ENCODE measurements at regions not wholly inside any gene's neighbourhood (a gene's known extent, or its start where the extent isn't known, plus 50 kb on each side); places are given as distances from the start of the nearest gene placed in this dataset.

DNA sequence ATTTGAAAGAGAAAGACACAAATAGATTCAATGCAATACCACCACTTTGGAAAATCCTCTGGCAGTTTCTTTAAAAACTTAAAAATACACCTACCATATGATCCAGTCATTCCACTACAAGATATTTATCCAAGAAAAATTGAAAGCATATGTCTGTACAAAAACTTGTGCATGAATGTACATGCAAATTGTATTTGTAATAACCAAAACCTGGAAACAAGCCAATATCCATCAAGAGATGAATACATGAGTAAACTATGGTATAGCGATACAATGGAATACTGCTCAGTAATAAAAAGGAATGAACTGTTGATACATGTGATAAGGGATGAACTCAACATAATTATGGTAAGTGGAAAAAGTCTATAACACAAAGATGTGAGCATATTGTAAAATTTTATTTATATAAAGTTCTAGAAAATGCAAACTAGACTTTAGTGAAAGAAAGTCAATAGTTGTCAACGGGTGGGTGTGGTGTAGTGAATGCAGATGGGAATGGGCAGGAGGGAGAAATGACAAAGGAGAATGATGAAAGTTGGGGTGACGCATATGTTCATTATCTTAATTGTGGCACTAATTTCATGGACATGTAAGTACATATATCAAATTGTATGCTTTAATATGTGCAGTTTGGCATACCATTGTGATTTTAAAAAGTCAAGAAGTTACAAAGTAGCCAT is 347.5 kb downstream of the SAMD5 start:
- Histone ChIP-seq H3K9me2 (ENCODE audit: insufficient read depth) (no peaks in the 10 kb centered on the region), H3K9ac (ENCODE audit: low read length) (no peak overlapping the region), H2AFZ (ENCODE audit: low read depth, low read length, poor library complexity, severe bottlenecking) (no peak overlapping the region), H3K27ac (ENCODE audit: low read depth, low read length) (no peak overlapping the region), H3K27me3 (ENCODE audit: insufficient read depth, low read length) (no peaks in the 10 kb centered on the region), H3K36me3 (ENCODE audit: control insufficient read depth in 1 of 2, insufficient read depth in 2 of 2, low read length in 2 of 2) (no peaks in the 10 kb centered on the region), H3K79me2 (ENCODE audit: insufficient read depth, low read length) (no peaks in the 10 kb centered on the region), H3K4me3 (replicated peaks in 1 of 2; ENCODE audit: low read depth in 1 of 2, low read length in 2 of 2) (no peak overlapping the region), H3K4me1 (ENCODE audit: control insufficient read depth in 1 of 2, insufficient read depth in 2 of 2, low read length in 2 of 2) (no peaks in the 10 kb centered on the region), H4K20me1 (ENCODE audit: insufficient read depth) (no peaks in the 10 kb centered on the region), H3K9me3 (ENCODE audit: control insufficient read depth in 1 of 2, insufficient read depth in 1 of 2, low read depth in 1 of 2, low read length in 2 of 2) (no peaks in the 10 kb centered on the region), H3K4me2 (ENCODE audit: low read length) (no peak overlapping the region)
- DNase-seq (ENCODE audit: low read depth, low spot score) (no peak), ATAC-seq (no peak)
- intact Hi-C loops (cut with micrococcal nuclease), result no loop called here
- no TSS peak for BruUV-seq (replicated peaks)
- no peak for TF ChIP-seq SP1 (IDR thresholded peaks at IDR 0.05; ENCODE audit: low read depth)
- no peak for TF ChIP-seq YY1 (IDR thresholded peaks at IDR 0.05; ENCODE audit: extremely low read depth, insufficient replicate concordance, low read depth, low read length)
- no peak for TF ChIP-seq TCF7L2 (IDR thresholded peaks at IDR 0.05; ENCODE audit: borderline replicate concordance, extremely low read depth, insufficient read depth, insufficient read length)
- no peak for TF ChIP-seq JUND (IDR thresholded peaks at IDR 0.05)
- no peak for TF ChIP-seq SIN3A (IDR thresholded peaks at IDR 0.05; ENCODE audit: low read depth)
- TF ChIP-seq ELF1 (IDR thresholded peaks at IDR 0.05; ENCODE audit: borderline replicate concordance, low read depth), result no peak
- TF ChIP-seq RAD21 (IDR thresholded peaks at IDR 0.05; ENCODE audit: low read depth), result no peak
- no peak for TF ChIP-seq ZFX (IDR thresholded peaks at IDR 0.05)
- TF ChIP-seq, protein P1, sequence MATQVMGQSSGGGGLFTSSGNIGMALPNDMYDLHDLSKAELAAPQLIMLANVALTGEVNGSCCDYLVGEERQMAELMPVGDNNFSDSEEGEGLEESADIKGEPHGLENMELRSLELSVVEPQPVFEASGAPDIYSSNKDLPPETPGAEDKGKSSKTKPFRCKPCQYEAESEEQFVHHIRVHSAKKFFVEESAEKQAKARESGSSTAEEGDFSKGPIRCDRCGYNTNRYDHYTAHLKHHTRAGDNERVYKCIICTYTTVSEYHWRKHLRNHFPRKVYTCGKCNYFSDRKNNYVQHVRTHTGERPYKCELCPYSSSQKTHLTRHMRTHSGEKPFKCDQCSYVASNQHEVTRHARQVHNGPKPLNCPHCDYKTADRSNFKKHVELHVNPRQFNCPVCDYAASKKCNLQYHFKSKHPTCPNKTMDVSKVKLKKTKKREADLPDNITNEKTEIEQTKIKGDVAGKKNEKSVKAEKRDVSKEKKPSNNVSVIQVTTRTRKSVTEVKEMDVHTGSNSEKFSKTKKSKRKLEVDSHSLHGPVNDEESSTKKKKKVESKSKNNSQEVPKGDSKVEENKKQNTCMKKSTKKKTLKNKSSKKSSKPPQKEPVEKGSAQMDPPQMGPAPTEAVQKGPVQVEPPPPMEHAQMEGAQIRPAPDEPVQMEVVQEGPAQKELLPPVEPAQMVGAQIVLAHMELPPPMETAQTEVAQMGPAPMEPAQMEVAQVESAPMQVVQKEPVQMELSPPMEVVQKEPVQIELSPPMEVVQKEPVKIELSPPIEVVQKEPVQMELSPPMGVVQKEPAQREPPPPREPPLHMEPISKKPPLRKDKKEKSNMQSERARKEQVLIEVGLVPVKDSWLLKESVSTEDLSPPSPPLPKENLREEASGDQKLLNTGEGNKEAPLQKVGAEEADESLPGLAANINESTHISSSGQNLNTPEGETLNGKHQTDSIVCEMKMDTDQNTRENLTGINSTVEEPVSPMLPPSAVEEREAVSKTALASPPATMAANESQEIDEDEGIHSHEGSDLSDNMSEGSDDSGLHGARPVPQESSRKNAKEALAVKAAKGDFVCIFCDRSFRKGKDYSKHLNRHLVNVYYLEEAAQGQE (IDR thresholded peaks at IDR 0.05; ENCODE audit: low read depth), result no peak
- no peak for TF ChIP-seq CBX3 (IDR thresholded peaks at IDR 0.05; ENCODE audit: low read depth)
- no peak for TF ChIP-seq POLR2AphosphoS5 (IDR thresholded peaks at IDR 0.05; ENCODE audit: low read depth, low read length)
- TF ChIP-seq, protein P2, sequence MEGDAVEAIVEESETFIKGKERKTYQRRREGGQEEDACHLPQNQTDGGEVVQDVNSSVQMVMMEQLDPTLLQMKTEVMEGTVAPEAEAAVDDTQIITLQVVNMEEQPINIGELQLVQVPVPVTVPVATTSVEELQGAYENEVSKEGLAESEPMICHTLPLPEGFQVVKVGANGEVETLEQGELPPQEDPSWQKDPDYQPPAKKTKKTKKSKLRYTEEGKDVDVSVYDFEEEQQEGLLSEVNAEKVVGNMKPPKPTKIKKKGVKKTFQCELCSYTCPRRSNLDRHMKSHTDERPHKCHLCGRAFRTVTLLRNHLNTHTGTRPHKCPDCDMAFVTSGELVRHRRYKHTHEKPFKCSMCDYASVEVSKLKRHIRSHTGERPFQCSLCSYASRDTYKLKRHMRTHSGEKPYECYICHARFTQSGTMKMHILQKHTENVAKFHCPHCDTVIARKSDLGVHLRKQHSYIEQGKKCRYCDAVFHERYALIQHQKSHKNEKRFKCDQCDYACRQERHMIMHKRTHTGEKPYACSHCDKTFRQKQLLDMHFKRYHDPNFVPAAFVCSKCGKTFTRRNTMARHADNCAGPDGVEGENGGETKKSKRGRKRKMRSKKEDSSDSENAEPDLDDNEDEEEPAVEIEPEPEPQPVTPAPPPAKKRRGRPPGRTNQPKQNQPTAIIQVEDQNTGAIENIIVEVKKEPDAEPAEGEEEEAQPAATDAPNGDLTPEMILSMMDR (IDR thresholded peaks at IDR 0.05 in 2 of 3, conservative IDR thresholded peaks at IDR 0.05 in 1 of 3; ENCODE audit: borderline replicate concordance in 1 of 3, insufficient read depth in 1 of 3, low read depth in 2 of 3, low read length in 2 of 3), result no peak
- TF ChIP-seq EZH2 (IDR thresholded peaks at IDR 0.05), result no peak
- TF ChIP-seq EZH2phosphoT487 (IDR thresholded peaks at IDR 0.05; ENCODE audit: borderline replicate concordance), result no peak
- ChIA-PET CTCF (no interaction called here), POLR2A (no interaction called here), RAD21 (ENCODE audit: low non-redundant PET in 1 of 2, low total read pairs in 2 of 2, uncharacterized antibody in 2 of 2, unreplicated experiment in 2 of 2) (no interaction called here)
